ENCODE measurements at regions not wholly inside any gene's neighbourhood (a gene's known extent, or its start where the extent isn't known, plus 50 kb on each side); places are given as distances from the start of the nearest gene placed in this dataset.

GRCh38 chr20:60700728-60701127 lies 551.3 kb upstream of the CDH4 start:
- H3K27ac ChIP-seq: no peak overlapping the region
- no peak overlapping the region for H3K4me3 ChIP-seq
- no peaks in the 10 kb centered on the region for H3K27me3 ChIP-seq
- intact Hi-C loops (cut with DNase I; ENCODE audit: low total_unique reads): no loop called here
- H3K9me3 ChIP-seq: no peaks in the 10 kb centered on the region
- H3K36me3 ChIP-seq: no peaks in the 10 kb centered on the region
- no peaks in the 10 kb centered on the region for H3K4me1 ChIP-seq
- TF ChIP-seq POLR2A (IDR thresholded peaks at IDR 0.05) (no peak), CTCF (IDR thresholded peaks at IDR 0.05) (no peak)
- DNase-seq: no peak

GRCh38 chr20:60704147-60704546 lies 547.9 kb upstream of the CDH4 start:
- Histone ChIP-seq H3K27me3 (no peaks in the 10 kb centered on the region), H3K4me3 (no peak overlapping the region), H3K4me1 (no peaks in the 10 kb centered on the region), H3K9me3 (no peaks in the 10 kb centered on the region), H3K36me3 (no peaks in the 10 kb centered on the region), H3K27ac (no peak overlapping the region)
- no peak for DNase-seq
- intact Hi-C loops (cut with DNase I; ENCODE audit: low total_unique reads): no loop called here
- TF ChIP-seq CTCF (IDR thresholded peaks at IDR 0.05): no peak
- TF ChIP-seq POLR2A (IDR thresholded peaks at IDR 0.05): no peak

GRCh38 chr20:60713396-60713795 lies 538.7 kb upstream of the CDH4 start:
- no peaks in the 10 kb centered on the region for H3K9me3 ChIP-seq
- H3K4me3 ChIP-seq: no peak overlapping the region
- H3K27me3 ChIP-seq: no peaks in the 10 kb centered on the region
- intact Hi-C loops (cut with DNase I; ENCODE audit: low total_unique reads): no loop called here
- H3K36me3 ChIP-seq: no peaks in the 10 kb centered on the region
- no peak overlapping the region for H3K27ac ChIP-seq
- H3K4me1 ChIP-seq: no peaks in the 10 kb centered on the region
- DNase-seq: no peak
- TF ChIP-seq CTCF (IDR thresholded peaks at IDR 0.05) (no peak), POLR2A (IDR thresholded peaks at IDR 0.05) (no peak)

GRCh38 chr20:60715172-60715571 lies 536.9 kb upstream of the CDH4 start:
- TF ChIP-seq POLR2A (IDR thresholded peaks at IDR 0.05): no peak
- TF ChIP-seq CTCF (IDR thresholded peaks at IDR 0.05): no peak
- H3K4me1 ChIP-seq: no peaks in the 10 kb centered on the region
- H3K36me3 ChIP-seq: no peaks in the 10 kb centered on the region
- DNase-seq: no peak
- no peaks in the 10 kb centered on the region for H3K9me3 ChIP-seq
- intact Hi-C loops (cut with DNase I; ENCODE audit: low total_unique reads): no loop called here
- no peak overlapping the region for H3K4me3 ChIP-seq
- H3K27ac ChIP-seq: no peak overlapping the region
- H3K27me3 ChIP-seq: no peaks in the 10 kb centered on the region

GRCh38 chr20:60718743-60719480 lies 533.1 kb upstream of the CDH4 start:
- DNase-seq: no peak
- Histone ChIP-seq H3K27ac (no peak overlapping the region), H3K27me3 (no peaks in the 10 kb centered on the region), H3K36me3 (no peaks in the 10 kb centered on the region), H3K4me1 (no peaks in the 10 kb centered on the region), H3K9me3 (no peaks in the 10 kb centered on the region), H3K4me3 (no peak overlapping the region)
- intact Hi-C loops (cut with DNase I; ENCODE audit: low total_unique reads): no loop called here
- TF ChIP-seq POLR2A (IDR thresholded peaks at IDR 0.05) (no peak), CTCF (IDR thresholded peaks at IDR 0.05) (no peak)

Measured in uterus (tissue), 3 donors.